Hindlimb muscle (tissue), 1 donor: ENCODE measurements at regions not wholly inside any gene's neighbourhood (a gene's known extent, or its start where the extent isn't known, plus 50 kb on each side); places are given as distances from the start of the nearest gene placed in this dataset.
"Not testable (repeated sequence)": the region's sequence is repeated elsewhere in the genome, so short reads cannot be mapped to it uniquely, and the experiment has no call there.

Experiments
- DNase-seq: peaks from one replicate; pipeline ENCODE4 v3.0.0-alpha.2; 2013

DNA sequence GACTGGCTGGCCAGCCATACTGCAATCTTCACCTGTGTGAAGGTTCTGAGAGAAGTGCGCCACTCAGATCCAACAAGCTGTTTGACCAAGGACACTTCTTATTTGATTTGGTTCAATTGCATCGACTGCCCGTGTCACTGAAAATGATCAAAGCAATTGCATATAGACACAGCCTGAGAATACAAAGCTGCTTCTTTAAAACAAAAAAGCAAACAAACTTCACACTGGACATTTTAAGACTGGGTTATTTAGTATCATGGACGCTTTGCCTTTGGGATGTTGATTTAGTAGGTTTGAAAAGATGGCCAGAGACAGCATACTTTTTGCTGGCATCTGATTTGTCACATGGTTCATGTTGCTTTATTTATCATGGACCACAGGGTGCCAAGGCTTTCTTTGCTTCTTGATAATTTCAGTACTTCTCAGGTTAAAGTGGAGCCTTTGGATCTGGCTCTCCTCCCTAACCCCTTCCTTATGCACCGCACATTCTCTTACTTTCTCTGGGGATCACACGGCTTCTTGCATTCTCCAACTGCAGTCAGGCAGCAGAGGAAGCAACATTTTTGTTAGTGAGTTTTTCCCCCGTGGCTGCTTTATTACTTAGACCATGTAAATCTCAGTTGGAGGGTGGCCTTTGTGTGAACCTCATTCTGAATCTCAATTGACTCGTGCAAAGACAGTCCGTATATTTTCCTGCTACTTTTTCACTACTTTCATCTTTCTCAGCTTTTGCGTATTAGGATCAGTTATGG is 151.0 kb downstream of the CD47 start:
- peak; percentile 23 for DNase-seq

DNA sequence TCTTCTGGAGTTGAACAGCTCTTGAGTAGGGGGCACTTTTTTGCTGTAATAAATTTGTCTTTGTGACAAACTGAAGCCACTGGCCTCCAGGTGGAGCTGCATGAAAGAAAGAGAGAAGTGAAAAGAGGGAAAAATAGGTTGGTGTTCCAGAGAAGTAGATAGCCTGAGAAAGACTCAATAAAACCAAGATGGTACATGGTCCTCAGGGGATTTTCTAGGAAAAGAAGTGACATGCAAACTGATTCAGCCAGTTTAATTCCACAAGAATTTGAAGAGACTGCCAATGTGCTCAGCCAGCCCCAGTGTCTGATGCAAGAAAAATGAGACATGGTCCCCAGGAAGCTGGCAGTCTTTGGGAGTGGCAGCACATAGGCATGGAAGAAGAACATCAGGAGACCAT is 152.7 kb downstream of the CD47 start:
- peak; percentile 27 for DNase-seq

DNA sequence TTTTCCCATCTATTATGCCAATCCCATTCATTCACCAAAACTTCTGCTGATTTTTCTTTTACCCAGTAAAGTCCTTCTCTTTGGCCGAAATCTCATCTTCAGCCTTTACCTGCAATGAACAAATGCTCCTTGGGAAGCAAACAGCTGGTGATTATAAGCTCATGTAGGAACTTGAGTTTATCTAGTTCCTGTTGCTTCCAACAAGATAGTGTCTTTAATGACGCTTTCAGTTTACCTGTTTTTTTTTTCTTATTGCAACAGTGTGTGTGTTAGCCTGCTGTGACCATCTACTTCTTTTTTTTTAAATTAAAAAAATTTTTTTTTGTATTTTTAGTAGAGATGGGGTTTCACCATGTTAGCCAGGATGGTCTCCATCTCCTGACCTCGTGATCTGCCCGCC is 156.0 kb downstream of the CD47 start:
- no peak for DNase-seq

DNA sequence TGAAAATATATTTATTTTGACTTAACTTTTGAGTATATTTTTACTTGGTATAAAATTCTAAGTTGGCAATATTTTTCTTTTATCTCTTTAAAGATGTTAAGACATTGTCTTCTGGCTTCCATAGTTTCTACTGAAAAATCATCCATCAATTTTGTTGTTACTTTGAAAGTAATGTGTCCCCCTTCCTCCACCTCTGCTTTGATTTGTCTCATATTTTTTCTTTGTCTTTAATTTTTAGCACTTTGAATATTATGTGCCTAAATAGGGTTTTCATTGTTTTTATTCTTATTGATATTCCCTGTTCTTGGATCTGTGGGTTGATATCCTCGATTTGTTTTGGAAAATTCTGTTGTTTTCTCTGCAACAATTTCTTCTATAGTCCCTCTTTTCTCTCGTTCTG is 157.4 kb downstream of the CD47 start:
- DNase-seq, result no peak

DNA sequence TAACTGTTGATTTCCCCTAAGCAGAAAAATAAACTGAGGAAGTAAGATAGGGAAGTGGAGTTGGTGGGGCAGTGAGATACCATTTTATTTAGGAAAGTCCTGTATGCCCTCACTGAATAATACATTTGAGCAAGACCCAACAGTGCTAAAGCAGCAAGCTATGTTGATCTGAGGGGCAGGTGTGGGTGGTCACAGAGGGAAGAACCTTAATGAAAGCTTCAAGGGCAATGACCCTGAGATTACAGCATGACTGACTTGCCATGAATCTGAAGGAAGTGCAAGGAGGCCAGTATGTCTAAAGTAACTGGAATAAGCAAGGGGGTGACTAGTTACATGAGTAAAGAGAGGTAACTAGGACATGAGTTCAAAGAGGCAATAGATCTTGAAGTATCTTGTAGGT is 159.5 kb downstream of the CD47 start:
- no peak for DNase-seq

DNA sequence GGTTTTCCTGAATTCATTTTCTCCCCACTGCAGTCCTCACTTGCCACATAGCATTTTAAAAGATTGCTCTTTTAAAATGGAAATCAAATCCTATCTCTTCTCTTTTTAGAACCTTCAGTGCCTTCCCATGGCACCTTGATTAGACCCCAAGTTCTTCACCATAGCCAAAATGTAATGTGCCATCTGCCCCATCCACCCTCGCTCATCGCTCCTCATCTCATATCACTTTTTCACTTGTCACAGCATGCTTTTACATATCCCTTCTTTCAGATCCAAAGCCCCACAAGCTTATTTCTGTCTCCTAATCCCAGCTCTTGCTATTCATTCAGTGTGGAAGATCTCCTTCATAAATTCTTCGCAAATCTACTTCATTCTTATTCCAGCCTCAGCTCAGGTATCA is 161.7 kb downstream of the CD47 start:
- no peak for DNase-seq

DNA sequence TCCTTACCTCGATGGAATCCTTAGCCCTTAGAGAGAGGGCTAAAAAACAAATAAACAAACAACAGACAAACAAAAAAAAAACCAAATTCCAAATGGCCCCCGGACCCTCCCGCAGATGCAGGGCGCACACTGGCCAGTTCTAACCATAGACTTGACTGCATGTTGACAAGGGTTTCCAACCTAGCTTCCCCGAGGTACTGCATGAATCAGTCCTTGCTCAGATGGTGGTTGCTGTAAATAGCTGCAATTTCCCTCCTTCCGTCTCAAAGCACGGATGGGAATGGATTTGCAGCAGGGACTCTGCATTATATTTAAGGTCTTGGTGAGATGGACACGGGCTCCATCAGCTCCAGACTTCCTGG is 162.8 kb downstream of the CD47 start:
- no peak for DNase-seq

DNA sequence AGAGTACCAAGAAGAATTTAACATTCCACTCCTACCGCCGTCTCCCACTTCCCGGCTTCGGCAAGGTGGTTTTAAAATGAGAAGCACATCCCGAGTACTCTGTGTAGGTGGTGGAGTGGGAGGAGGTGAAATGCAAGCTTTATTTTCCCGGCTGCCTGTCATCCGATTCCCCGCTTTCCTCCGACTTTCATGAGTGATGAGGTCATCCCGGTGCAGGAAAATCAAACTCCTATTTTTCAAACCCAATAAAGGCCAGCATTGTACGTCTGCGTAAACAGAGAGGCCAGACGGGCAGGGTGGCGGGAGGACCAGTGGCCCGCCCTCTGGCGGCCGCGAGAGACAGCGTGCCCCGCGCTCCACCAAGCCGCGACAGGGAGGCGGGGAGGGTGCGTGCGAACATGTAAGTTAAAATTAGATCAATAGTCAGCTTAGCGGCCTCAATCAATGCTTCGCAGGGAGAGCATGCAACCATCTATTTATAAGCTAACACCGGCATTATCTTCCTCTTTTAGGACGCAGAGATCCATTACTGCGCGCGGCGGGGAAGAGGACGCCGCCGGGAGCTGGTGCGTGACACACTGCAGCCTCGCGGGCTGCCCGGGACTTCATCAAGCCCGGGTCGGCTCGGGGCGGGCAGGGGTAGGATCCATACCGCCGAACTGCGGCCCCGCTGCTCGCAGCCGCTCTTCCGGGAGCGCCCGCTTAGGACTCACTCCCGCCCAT is 163.3 kb downstream of the CD47 start:
- DNase-seq, result peak; percentile 78

DNA sequence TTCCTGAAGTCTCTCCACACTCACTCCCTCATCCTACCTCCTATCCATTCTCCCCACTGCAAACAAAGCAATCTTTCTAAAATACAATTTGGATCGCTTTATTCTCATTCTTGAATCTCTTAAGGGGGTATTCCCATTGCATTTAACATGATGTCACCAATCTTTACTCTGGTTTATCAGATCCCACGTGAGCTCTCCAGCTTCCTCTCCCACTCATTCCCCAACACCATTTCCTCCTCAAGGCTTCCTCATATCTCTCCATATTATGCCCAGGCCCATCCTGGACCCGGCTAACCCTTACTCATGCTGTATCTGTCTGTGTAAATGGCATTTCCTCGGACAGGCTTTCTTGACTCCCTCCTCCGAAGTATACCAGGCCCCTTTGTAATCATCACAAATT is 165.0 kb downstream of the CD47 start:
- no peak for DNase-seq

DNA sequence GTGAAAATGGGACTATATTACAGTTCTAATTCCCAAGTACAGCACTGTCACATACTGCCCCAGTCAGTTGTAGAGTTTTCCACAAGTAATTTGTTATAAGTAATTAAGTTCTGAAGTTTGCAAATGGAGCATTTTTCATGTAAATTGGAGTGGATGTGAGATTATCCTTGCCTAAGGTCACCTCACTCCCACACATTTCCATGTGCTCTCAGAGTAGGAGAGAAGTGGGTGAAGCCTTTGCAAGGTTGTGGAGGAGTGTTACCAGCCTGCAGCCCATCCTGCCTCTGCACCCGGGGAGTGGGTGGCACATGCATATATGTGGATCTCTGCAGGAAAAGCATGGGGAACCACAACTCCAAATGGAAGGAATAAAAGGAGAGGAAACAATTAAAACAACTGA is 169.8 kb downstream of the CD47 start:
- no peak for DNase-seq

DNA sequence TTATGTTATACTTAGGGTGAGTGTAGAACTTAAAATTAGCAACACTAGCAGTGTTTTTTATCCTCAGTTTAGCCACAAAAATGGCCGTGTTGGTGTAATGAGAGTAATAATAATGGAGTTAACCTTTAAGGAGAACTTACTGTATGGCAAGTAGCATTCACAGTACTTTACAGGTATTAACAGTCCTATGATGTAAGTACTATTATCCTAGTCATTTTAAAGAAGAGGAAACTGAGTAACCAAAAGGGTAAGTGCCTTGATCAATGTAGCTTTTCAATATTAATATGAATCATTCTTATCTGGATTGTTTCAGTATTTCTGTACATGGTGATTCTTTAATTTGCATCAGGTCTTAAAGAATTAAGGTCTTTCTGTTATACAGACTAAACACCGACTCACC is 170.3 kb downstream of the CD47 start:
- no peak for DNase-seq

DNA sequence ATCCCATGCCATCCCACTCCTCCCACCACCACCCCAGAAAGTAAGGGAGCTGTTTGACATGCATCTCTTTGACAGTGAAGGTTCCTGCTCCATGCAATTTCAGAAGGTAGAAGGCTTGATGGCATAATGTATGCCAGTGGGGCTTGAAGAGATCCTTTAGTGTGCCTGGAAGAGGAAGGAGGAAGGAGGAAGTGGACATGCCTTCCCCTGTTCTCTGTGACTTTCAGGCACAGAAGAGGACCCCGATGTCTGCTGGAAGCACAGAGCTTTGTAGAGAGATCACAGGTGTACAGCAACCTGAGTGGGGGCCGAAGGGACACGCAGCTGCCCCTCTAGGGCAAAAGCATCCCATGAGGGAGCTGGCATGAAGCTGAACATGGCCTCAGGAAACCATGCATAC is 171.6 kb downstream of the CD47 start:
- no peak for DNase-seq

DNA sequence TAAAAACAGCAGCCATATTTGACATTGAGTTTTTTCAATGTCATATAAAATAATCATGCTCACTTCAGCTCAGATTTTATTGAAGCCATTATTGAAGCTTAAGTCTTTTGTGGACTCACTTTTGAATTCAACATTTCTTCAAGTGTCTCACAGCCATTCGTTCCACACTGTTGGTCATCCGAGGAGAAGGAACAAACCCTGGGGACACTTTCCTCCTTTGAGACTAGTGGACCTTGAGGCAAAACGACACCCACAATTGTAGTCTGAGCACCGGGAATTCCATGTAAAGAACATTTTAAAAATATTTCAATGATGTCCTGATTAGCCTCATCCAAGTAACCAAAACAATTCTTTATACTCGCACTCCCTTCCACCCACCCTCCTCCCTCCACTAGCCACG is 174.7 kb downstream of the CD47 start:
- no peak for DNase-seq

DNA sequence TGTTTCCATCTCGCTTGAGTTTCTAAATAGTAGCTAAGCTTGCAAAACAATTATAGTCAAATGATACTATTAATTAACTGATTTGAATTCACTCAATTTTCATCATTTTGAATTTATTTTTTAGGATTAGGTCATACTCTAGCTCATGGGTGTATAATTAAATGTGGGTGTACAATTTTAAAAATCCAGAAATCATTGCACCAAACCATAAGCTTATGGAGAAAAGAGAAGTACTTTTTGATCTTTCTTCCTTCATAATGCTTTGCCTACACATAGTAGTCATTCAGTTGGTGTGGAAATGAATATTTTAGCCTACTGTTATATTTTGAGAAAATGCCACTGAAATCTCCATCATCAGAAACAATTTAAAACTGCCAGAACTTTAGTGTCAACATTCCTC is 175.1 kb downstream of the CD47 start:
- no peak for DNase-seq

DNA sequence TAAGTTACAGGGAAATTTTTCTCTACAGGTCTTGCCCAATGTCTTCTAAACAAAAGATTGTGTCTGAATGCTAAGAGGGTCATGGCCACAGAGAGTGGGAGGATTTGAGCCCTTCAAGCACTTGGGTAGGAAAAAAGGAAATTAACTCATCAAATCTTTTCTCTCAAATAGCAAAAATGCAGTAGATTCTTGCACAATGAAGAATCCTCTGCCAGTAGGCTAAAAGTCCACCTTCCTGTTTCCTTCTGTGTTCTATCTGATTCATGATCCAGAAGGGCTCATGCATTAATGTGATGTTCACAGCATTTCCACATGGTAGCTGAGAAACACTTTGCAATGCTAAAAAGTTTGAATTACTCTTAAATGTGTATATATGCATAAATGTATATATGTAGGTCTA is 177.1 kb downstream of the CD47 start:
- no peak for DNase-seq

DNA sequence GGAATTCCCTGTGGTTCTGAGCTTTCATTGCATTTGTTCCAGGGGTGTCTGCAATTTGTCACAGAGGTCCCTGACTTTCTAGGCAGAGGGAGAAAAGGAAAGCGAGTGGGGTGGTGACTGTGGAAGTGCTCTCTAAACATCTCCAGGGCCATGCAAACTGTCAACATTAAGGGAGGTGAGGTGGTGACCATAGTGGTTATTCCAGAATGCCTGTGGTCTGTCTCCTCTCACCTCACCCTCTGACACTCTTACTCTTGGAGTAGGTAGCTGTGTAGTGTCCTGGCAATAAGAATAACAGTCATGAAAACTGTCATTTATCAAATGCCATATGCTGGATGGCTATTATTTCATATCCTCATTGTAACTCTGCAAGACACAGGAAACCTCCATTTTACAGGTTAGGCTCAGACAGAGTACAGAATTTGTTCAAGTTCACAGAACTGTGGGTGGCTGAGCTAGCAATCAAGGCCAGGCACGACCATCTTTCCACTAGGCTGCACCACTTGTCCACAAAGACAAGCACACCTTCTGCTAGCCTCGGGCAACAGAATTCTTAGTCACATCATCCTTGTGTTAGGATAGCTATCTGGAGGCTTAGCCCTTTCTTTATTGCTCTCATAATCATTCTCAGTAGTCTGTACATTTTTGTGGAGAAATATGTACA is 179.4 kb downstream of the CD47 start:
- DNase-seq, result no peak

DNA sequence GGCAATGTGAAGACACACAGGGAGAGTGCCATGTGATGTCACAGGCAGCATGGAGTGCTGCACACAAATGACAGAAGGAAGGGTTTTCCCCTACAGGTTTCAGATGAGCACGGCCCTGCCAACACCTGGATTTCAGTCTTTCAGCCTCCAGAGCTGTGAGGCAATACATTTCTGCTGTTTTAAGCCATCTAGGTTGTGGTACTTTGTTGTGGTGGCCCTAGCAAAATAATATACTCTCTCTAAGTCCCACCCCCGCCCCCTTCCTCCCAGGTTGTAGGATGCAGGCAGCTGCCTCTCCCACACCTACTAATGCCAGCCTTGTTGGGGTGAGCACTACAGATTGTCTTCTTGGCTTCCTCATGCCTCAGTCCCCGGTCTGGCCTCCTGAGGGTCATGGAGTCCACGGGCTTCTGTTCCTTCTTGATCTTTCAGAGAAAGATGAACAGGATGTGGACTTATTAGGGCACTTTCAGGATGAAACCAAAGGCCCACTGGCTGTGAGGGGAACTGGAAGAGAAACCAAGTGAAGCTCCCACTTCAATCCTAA is 180.0 kb downstream of the CD47 start:
- DNase-seq, result no peak

DNA sequence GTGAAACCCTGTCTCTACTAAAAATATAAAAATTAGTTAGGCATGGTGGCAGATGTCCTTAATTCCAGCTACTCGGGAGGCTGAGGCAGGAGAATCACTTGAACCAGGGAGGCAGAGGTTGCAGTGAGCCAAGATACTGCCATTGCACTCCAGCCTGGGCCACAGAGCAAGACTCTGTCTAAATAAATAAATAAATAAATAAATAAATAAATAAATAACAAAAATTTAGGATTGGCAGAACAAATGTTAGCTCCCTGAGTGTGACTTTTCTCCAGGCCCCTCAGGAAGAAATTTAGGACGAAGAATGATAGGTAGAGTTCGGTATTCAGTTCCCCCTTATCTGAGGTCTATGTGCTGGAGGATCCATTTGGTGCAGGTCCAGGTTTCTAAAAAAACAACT is 181.2 kb downstream of the CD47 start:
- not testable (repeated sequence) for DNase-seq

DNA sequence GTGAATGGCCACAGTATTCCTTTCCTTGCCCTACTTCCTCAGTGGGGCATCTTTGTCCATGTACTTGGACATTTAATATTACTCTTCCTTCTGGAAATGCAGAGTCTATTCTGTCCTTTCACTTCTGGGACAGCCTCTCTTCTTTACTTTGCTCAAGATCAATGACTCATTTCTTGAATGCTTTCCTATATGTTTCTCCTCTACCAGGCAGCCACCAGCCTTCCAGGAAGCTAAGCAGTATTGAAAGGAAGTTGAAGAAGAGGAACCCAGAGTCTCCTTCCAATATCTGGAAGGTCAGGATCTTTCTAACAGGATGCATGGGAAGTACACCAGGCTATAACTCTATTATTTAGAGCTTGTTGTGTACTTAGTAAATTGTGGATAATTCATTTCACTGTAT is 182.8 kb downstream of the CD47 start:
- no peak for DNase-seq

DNA sequence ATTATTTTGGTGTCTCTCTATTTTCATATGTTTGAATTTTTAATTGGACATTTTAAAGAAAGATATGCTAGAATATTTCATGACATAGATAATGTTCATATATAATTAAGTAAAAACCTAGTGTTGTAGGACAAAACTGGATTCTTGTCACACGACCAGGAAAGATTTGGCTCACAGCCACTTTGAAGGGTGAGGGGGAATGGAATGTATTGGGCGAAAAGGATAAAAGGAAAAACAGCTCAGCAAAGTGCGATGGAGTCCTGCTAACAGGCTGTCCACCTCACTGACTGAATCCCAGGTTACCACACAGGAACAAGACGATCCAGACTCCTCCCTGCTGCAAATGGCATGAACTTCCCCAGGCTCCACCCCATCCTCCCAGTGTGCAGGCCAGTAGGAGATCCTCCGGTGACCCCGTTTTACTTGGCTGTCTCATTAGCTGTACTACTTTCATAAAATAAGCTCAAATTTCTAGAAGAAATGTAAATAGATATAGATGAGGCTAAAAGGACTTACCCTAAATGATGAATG is 186.2 kb downstream of the CD47 start:
- DNase-seq, result no peak

DNA sequence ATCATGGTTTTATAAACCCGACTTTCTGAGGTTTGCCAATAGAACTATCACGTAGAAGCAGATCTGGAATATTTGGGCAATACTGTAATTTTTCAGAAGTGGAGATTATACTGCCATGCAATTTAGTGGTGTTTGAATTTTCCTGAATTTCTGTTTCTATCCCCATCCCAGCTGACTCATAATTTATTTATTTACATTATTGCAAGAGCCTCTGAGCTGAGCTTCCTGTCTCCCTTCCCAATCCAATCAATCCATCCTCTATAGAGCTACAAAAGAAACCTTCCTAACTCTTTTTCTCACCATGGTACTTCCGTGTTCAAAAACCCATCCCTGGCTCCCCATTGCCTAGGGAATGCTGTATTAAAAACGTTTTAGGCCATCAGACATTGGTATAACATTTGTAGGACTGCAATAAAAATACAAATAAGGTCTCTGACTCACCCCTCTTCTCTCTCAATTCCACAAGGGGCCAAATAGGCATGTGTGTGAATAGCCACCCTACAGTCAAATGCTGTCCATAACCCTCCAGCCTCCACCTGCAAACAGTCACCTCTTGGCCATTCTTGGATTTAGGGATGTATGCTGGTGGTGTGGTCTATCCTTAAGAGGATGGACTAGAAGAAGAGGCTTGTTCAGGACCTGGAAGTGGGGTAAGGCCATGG is 190.7 kb downstream of the CD47 start:
- no peak for DNase-seq

DNA sequence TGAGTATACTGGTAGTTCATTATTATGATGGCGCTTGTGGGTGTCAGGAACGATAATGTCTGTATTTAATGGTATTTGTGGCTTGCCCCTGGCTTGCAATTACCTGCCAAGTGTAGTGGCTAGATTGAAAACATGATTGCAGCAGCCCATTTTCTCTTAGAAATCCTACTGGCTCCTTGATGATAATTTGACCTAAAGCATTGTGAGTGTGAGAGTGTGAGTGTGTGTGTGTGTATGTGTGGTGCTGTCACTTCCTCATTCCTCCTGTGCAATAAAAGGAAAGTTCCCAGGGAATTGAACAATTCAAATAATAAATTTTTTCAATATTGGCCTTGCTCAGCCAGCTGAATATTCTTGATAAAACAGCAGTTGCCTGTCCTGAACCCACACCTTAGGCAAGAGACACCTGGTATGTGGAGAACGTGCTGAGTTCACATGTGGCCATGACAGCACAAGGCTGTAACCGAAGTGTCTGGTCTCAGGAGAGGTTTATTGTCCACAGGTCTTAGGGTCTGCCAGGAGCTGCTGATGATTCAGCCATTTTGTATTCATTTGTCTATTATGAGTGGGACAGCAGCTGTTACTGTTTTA is 193.3 kb downstream of the CD47 start:
- DNase-seq, result no peak

DNA sequence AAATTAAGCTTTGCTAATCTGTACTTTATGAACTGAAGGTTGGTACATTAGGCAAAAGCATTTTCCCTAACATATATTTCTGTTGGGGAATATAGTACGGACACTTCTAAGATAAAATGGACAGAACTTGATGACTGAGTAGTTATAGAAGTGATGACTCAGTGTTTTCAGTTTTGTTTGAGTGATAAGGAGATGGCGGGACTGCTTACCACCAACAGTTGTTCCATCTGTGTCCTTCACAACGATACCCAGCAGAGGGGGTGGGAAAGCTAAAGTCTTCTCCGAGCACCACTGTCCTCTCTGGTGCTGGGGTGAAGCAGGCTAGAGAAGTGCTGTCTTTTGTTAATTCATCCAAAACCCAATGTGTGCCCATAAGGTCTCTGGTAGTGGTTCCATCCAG is 195.8 kb downstream of the CD47 start:
- DNase-seq, result no peak
